Embryonic facial prominence (tissue), 1 donor: ENCODE measurements at regions not wholly inside any gene's neighbourhood (a gene's known extent, or its start where the extent isn't known, plus 50 kb on each side); places are given as distances from the start of the nearest gene placed in this dataset.
A peak's percentile ranks its signal among the peaks of the same experiment; 100 is the strongest.
"Not testable (repeated sequence)": the region's sequence is repeated elsewhere in the genome, so short reads cannot be mapped to it uniquely, and the experiment has no call there.

Source experiments
- DNase-seq: peaks from one replicate; pipeline ENCODE4 v3.0.0-alpha.2; 2016; ENCODE audit errors: extremely low spot score

DNA sequence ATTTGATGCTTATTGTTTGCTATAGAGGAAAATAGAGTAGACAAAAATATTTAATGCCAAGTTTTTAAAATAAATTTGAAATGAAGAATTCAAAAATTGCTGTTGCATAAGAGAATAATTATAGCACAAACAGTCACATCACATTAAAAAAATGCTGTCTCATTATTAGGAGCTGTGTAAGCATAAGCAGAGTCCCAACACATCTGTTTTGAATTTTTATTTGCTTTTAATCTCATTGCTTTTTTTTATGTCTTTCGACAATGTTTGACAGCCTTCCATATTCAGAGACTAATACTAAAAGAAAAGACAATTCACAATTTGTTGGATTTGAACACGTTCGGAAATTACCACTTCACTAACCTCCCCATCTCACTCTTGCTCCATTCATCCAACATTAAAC is 143.5 kb downstream of the TFPI2 start:
- DNase-seq: no peak

DNA sequence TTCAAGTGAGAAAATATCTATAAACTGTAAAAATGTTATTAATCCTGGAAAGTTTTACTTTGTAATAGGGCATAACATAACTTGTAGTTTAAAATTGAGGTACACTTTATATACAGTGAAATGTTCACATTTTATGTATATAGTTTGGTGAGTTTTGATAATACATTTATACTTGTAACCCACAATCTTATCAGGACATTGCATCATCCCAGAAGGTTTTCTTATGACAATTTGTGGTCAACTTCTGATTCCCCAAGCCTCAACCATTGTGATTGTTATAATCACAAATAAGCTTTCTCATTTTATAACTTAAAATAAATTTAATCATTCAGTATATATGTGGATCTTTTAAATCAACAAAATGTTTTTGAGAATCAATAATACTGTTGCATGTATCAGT is 151.1 kb downstream of the TFPI2 start:
- no peak for DNase-seq

DNA sequence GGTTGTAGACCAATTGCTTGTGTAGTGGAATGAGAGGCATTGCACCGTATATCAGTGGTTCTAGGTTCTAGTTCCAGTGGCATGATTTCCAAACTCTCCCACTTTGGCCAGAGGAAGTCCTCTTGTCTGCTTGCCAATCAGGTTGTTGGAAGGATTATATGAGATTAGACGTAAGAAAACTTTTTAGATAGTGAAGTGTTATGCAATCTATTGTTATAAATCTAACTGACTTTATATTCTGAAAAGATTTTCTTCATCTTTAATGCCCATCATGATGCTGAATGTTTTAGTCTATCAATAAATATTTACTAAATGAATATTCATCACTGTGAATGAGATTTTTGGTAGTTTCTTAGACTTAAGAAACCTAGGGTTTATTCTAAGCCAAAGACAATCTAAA is 152.6 kb downstream of the TFPI2 start:
- no peak for DNase-seq

DNA sequence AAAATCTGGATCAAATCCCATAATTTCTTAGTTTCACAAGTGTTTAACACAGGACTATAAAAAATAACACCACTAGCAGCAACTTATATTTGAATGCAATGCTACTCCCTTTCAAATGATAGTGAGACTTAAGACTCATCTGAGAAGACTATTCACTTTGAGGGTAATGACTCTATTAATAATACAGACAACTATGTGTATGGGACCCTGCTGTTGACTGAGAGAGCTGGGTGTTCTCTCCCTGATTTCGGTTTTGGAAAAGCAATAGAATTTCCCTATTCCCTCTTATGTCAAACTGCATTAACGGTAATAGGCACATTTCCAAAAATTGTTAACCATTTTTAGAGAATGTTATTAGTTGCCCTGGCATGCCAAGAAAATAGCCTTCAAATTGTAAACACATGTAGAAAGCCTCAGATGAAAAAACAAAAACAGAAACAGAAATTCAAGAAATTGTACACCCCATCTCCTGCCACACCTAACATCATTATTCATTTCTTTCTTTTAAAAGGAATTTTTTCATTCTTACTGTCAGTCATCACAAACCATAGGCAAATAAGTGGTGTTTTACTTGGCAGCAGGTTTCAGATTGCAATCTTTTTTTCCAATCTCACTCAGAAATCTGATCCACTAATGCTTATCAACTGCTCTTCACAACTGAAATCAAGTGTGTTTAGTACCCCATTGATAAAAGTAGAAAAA is 153.7 kb downstream of the TFPI2 start:
- peak; percentile 16 for DNase-seq

DNA sequence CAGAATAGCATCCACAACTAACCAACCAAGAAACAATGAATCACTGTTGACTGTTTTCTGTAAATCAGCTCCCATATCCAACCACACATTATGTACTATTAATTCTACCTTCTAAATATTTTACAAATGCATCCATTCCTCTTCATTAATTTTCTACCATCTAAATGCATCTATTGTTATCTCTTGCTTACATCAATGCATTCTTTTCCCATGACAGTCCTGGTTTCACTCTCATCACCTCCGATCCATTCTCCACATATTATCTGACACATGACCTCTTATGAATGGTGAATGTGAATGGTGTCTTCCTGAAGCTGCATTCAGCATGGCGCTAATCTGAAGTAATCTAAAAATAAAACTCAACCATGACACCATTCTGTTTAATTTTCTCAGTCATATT is 153.8 kb upstream of the CALCR start:
- DNase-seq: no peak

DNA sequence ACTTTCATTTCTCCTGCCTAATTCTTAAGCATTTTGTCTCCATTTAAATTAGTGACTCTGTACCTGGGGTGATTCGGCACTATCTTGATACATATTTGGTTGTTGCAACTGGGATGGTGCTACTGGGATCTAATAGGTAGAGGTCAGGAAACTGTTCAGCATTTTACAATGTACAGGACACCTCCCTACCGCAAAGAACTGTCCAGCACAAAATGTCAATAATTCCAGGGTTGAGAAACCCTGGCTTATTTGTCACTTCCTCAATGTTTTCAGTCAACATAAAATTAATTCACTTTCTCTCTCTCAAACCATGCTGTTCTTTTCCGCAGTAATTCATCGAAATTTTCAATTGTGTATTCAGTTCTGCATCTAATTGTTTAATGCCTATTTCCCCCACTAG is 151.4 kb upstream of the CALCR start:
- DNase-seq: no peak

DNA sequence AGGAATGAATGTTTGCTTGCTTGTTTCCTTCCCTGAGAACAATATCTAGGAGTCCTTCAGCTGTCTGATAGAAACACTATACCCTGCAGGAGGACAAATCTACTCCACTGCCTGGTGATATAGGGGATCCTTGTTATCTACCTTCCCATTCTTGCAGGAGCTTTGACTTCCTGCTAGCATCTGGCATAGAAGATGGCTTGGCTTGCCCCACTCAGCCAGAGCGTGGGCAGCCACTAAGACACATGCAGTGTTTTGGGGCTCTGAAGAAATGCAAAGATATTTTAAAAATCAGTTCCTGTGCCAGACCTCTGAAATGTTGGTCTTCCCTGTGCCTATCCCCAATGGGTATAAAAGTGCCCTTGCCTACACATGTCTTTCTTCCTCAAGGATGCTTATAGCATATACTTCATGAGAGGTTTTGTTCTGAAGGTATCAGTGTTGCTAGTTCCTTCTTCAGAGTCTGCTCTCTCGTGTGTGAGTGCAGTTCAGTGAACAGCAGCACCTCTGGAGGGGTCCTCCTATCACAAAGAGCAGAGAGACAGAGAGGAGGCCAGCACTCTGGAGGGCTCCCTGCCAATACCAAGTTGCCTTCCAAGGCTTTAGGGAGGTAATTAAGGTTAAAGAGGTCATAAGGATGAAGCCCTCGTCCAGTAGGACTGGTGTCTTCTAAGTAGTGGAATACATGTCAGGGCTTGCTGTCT is 149.1 kb upstream of the CALCR start:
- DNase-seq: no peak

DNA sequence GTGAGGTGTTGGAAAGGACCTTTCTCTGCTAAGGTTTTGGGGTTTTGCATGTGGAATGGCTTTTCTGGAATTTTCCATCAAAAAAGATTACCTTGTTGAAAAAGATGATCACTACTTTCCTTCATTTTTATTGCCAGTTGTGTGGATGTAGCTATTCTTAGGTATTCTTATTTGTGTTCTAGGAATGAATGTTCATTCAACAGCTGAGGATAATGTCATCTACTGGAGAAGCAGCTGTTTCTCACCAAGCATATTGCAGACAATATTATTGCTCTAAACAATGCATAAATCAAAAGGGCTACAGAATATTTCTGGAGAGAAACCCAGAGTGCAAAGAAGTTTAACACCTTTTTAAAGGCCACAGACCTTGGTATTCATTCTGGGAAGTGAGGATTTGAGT is 145.6 kb upstream of the CALCR start:
- no peak for DNase-seq

DNA sequence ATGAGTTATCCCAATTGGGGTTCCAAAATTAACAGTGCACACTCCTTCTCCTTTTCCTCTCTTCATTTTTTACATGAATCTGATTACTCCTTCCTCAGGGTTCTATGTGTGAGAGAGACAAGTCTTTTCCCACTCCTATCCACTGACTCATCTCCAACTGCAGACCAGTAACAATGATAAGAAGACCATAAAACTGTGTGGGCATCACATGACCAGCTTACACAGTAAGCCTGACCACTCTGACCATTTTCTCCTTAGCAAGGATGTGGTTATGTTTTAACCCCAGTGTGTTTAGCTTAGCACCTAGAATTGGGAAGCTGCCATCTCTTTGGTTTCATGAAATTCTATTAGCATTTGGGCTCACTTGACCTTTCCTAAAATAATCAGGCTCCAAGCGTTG is 145.0 kb upstream of the CALCR start:
- DNase-seq: no peak

DNA sequence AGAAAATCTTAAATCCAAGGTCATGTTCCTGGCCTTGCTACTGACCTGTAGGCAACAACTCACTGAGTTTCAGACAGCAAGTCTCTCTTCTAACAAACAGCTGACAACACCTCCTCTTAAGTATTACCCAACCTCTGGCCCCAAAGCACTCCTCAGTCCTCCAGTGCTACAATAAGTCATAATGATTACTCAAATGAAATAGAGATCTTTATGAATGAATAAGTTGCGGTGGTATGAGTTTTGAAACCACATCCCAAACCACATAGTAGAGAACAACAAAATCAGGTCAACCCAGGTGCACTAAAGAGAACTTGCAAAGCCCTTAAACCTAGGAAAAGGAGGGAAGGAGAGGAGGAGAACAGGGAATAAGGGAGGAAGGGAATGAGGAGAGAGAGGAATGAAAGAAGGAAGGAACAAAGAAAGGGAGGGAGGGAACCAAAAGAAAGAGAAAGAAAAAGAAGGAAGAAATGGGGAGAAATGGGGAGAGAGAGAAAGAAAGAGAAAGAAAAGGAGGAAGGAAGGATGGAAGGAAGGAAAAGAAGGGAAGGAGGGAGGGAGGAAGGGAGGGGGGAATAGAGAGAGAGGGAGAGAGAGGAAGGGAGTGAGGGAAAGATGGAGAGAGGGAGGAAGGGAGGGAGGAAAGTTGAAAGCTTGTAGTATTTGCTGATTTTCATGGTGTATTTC is 142.8 kb upstream of the CALCR start:
- DNase-seq: no peak

DNA sequence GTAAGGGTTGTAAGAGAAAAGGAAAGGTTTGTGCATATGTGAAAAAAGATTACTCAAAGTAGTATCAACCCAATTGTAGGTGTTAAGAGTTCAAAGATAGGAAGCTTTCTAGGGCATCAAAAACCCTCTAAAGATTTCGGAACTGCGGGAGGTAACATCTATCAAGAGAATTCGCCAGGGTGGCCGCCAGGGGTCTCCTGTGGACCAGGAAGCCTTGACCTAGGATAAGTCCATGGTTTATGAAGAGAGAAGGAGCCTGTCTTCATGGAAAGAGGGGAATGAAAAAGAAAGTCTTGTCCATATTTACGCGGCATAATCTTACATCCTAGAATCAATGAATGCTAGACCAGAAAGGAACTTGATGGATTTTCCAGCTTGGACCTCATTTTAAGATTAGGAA is 140.7 kb upstream of the CALCR start:
- DNase-seq: peak; percentile 14

DNA sequence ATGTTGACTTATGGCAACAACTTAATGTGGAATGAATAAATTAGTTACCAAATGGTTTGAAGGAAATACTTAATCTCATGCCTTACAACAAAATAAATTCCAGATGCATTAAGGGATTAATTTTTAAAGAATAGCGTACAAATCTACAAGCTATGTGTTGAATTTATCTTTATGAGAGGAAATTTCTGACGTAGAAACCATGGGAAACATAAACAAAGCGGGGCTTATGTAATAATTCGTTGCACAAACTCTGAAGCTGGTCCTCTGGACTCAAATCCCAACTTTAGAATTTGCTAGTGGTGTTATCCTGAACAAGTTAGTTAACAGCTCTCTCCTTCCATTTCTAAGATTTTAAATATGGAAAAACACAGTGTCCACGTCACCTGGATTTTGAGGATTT is 137.4 kb upstream of the CALCR start:
- DNase-seq: no peak

DNA sequence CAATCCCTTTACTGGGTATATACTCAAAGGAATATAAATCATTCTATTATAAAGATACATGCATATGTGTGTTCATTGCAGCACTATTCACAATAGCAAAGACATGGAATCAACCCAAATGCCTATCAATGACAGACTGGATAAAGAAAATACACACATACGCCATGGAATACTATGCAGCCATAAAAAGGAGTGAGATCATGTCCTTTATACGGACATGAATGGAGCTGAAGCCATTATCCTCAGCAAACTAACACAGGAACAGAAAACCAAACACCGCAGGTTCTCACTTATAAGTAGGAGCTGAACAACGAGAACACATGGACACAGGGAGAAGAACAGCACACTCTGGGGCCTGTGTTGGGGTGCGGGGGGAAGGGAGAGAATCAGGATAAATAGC is 133.7 kb upstream of the CALCR start:
- DNase-seq: not testable (repeated sequence)

DNA sequence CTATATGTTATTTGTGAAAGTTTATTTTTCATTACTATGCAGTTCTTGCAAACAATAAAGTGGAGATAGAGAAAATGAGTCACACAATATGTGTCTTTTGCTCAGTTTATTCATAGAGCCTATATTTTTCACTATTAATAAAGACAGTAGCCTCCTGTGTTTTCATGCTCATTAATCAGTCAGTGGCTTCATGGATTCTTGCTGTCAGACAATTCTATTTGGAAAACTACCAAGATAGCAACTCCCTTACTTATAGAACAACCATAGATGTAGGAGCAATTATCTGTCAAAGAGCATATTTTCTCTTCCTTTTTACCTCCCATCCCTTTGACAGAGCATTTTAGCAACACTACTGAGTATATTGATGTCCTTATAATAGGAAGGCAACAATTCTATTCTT is 132.7 kb upstream of the CALCR start:
- DNase-seq: no peak

DNA sequence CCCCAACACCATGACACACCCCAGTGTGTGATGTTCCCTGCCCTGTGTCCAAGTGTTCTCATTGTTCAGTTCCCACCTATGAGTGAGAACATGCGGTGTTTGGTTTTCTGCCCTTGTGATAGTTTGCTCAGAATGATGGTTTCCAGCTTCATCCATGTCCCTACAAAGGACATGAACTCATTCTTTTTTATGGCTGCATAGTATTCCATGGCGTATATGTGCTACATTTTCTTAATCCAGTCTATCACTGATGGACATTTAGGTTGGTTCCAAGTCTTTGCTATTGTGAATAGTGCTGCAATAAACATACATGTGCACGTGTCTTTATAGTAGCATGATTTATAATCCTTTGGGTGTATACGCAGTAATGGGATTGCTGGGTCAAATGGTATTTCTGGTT is 131.6 kb upstream of the CALCR start:
- DNase-seq: not testable (repeated sequence)

DNA sequence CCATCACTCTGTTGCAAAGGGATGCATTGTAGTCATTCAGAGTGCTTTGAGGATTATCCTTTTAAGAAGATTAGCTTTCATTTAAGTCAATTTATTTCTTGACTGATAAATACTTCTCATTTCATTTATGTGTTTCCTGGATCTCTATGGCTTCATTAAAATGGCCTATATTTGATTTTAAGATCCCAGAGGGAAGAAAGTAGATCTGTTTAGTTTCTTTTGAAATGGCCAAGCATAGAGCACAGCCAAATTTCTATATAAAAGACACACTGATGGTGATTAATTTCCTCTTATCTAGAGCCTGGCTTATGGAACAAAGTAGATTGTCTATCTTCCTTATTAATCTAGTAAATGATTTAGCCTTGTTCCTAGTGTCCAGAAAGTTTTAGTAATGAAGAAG is 129.7 kb upstream of the CALCR start:
- DNase-seq: no peak

DNA sequence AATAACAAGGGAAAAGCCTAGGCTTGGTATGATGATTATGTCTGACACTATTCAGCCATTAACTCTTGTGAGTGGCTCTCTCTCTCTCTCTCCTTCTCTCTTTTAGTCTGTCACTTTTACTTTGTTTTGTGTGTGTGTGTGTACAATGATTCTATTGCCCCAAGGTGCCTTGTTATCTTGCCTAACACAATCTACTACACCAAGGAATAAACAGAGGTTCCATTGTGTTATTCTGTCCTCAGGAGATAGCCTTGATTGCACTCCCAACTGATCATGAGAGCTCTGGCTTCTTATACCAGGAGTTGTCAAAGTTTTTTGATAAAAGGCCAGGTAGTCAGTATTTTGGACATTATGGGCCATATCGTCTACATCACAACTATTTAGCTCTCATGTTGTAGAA is 123.4 kb upstream of the CALCR start:
- no peak for DNase-seq

DNA sequence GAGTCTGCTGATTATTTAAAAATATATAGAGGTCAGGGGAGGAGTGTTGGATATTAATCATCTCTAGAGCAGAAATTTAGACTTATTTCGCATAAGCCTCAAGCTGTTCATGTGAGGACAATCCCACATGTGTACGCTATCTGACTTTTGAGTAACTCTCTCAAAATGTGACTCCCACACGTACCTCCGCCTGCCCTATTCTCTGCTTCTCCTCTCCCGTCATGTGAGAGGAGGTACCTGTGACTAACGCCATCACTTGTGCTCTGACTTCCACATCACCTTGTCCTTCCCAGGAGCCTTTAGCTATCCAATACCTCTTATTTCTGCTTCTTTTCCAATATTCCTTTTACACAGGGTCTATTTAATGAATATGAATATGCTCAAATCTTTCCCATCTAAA is 119.3 kb upstream of the CALCR start:
- DNase-seq: no peak

DNA sequence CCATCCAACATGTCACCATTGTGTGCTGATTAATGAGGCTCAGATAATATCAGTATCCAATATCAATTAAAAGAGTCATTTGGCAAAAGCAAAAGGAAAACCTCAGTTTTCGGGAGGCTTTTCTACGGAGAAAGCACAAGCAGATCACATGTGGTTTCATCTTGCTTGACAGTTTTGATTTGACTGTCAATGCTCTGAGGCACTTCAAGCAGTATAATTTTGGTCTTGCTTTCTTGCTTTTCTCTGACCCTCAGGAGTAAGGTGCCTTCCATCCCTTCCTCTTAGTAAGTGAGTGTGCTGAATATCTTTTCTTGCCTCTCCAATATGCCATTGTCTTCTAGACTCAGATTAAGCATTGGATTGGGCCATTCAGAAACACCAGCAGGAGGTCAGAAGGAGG is 115.5 kb upstream of the CALCR start:
- DNase-seq: no peak

DNA sequence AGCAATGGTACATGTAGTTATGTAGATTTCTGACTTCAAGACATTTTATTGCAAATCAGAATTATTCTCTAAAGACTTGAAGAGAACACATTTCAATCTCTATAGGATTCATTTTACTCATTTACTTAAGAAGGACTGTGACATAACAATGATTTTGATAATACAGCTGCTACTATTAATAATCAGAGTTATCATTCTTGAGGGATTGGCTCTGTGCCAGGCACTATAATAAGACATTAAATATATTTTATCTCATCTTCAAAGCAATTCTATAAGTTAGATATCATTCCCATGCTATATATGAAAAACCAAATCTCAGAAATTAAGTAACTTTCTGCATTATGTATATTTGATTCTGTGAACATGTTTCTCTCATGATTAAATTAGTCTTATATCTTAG is 103.7 kb upstream of the CALCR start:
- DNase-seq: no peak

DNA sequence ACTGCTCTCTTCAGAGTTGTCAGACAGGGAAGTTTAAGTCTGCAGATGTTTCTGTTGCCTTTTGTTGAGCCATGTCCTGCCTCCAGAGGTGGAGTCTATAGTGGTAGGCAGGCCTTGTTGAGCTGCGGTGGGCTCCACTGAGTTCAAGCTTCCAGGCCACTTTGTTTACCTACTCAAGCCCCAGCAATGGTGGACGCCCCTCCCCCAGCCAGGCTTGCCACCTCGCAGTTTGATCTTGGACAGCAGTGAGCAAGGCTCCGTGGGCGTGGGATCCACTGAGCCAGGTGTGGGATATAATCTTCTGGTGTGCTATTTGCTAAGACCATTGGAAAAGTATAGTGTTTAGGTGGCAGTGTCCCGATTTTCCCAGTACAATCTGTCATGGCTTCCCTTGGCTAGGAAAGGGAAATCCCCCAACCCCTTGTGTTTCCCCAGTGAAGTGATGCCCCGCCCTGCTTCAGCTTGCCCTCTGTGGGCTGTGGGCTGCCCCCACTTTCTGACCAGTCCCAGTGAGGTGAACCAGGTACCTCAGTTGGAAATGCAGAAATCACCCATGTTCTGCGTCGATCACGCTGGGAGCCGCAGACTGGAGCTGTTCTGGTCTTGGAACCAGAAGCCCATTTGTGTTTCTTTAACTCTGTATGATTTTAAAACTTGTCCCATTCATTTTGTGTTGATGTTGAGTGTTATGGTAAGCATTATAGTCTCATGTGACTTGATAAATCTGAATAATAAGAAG is 89.2 kb upstream of the CALCR start:
- DNase-seq: no peak

DNA sequence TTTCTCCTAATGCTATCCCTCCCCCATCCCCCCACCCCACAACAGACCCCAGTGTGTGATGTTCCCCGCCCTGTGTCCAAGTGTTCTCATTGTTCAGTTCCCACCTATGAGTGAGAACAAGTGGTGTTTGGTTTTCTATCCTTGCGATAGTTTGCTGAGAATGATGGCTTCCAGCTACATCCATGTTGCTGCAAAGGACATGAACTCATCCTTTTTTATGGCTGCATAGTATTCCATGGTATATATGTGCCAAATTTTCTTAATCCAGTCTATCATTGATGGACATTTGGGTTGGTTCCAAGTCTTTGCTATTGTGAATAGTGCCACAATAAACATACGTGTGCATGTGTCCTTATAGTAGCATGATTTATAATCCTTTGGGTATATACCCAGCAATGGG is 83.6 kb upstream of the CALCR start:
- not testable (repeated sequence) for DNase-seq
